PC-3 (cell line): ENCODE measurements at regions not wholly inside any gene's neighbourhood (a gene's known extent, or its start where the extent isn't known, plus 50 kb on each side); places are given as distances from the start of the nearest gene placed in this dataset.
A peak's percentile ranks its signal among the peaks of the same experiment; 100 is the strongest.

Experiments
- ATAC-seq: fragments of 200-7000 bp; cut with Tn5 transposase; 2 replicates; pipeline ENCODE4 v1.9.1; 2020; ENCODE audit warnings: mild to moderate bottlenecking, moderate library complexity
- BruUV-seq: library from RNA; stranded (reverse); fragments of 400-500 nt; replicated peaks from 2 replicates; lab custom pipeline; 2021; lab: Mats Ljungman, UMichigan
- CTCF ChIA-PET: fragments of 300-600 bp; sonication (Branson Sonifier 250); formaldehyde crosslinking; loops from one replicate; lab custom pipeline; 2022; ENCODE audit warnings: antibody characterized with exemption; lab: Charles Lee
- POLR2A ChIA-PET: fragments of 300-600 bp; sonication (Branson Sonifier 250); formaldehyde crosslinking; loops from one replicate; lab custom pipeline; 2022; ENCODE audit warnings: antibody characterized with exemption; ENCODE audit not compliant: unreplicated experiment; lab: Charles Lee
- DNase-seq: peaks from one replicate; pipeline ENCODE4 v3.0.0-alpha.2; 2015
- H2AFZ ChIP-seq: fragments of 300-600 bp; sonication (generic); 2 replicates; pipeline ENCODE4 v1.6.0; 2016; ENCODE audit warnings: antibody characterized with exemption, low read length
- H3F3A ChIP-seq: fragments of 300-600 bp; sonication (generic); one replicate; pipeline ENCODE4 v1.6.0; 2017; ENCODE audit warnings: antibody characterized with exemption, low read length, control low read depth, mild to moderate bottlenecking; ENCODE audit not compliant: unreplicated experiment
- H3K27ac ChIP-seq: fragments of 300-600 bp; sonication (generic); 2 replicates; pipeline ENCODE4 v1.5.1; 2016; ENCODE audit warnings: mild to moderate bottlenecking, low read length
- H3K27me3 ChIP-seq: fragments of 300-600 bp; sonication (generic); 2 replicates; pipeline ENCODE4 v1.6.1; 2016; ENCODE audit warnings: low read length, mixed read lengths
- H3K36me3 ChIP-seq: fragments of 300-600 bp; sonication (generic); 2 replicates; pipeline ENCODE4 v1.6.1; 2016; ENCODE audit warnings: low read depth, mixed run types, low read length, mixed read lengths
- H3K4me1 ChIP-seq: fragments of 300-600 bp; sonication (generic); 2 replicates; pipeline ENCODE4 v1.5.1; 2016; ENCODE audit warnings: low read length; ENCODE audit not compliant: insufficient read depth
- H3K4me2 ChIP-seq: fragments of 300-600 bp; sonication (generic); 2 replicates; pipeline ENCODE4 v1.6.0; 2016; ENCODE audit warnings: low read length
- H3K4me3 ChIP-seq: fragments of 300-600 bp; sonication (generic); 2 replicates; pipeline ENCODE4 v1.5.1; 2016; ENCODE audit warnings: mild to moderate bottlenecking, low read length, mixed read lengths
- H3K79me2 ChIP-seq: fragments of 300-600 bp; sonication (generic); 2 replicates; pipeline ENCODE4 v1.6.1; 2017; ENCODE audit warnings: low read length, mixed read lengths
- H3K9ac ChIP-seq: fragments of 300-600 bp; sonication (generic); 2 replicates; pipeline ENCODE4 v1.6.0; 2016; ENCODE audit warnings: mild to moderate bottlenecking, low read length
- H3K9me2 ChIP-seq: fragments of 300-600 bp; sonication (generic); replicated peaks from 2 replicates; pipeline ENCODE4 v1.6.1; 2016; ENCODE audit warnings: mixed run types, low read length, mixed read lengths
- H3K9me3 ChIP-seq: fragments of 300-600 bp; sonication (generic); 2 replicates; pipeline ENCODE4 v1.6.1; 2016; ENCODE audit warnings: low read length, mixed read lengths
- H4K20me1 ChIP-seq: fragments of 300-600 bp; sonication (generic); 2 replicates; pipeline ENCODE4 v1.6.1; 2016; ENCODE audit warnings: low read length, mixed read lengths
- CTCF ChIP-seq: fragments of 300-600 bp; sonication (generic); conservative IDR thresholded peaks from 2 replicates; pipeline ENCODE4 v1.5.1; 2017; ENCODE audit warnings: antibody characterized with exemption, low read depth, mild to moderate bottlenecking, low read length
- EZH2 ChIP-seq: fragments of 300-600 bp; sonication (generic); IDR thresholded peaks from one replicate; pipeline ENCODE4 v1.6.1; 2017; ENCODE audit warnings: antibody characterized with exemption, mild to moderate bottlenecking, low read length; ENCODE audit not compliant: unreplicated experiment
- EZH2phosphoT487 ChIP-seq: fragments of 300-600 bp; sonication (generic); IDR thresholded peaks from 2 replicates; pipeline ENCODE4 v1.6.1; 2018; ENCODE audit warnings: mild to moderate bottlenecking, antibody characterized with exemption, low read length, borderline replicate concordance
- intact Hi-C: fragments of 100-400 bp; cut with micrococcal nuclease; formaldehyde crosslinking; loops from 2 replicates; pipeline ENCODE4 v1.9.0; 2023

GRCh38 chr11:32033491-32033890, 57.4 kb upstream of the RCN1 start:
- CTCF ChIA-PET = no interaction called here
- ATAC-seq = no peak
- no peak overlapping the region for H3K4me2 ChIP-seq
- H3K4me3 ChIP-seq = no peak overlapping the region
- TF ChIP-seq EZH2phosphoT487 (no peak), CTCF (no peak), EZH2 (no peak)
- H2AFZ ChIP-seq = no peak overlapping the region
- no peaks in the 10 kb centered on the region for H3K79me2 ChIP-seq
- H3K36me3 ChIP-seq = no peaks in the 10 kb centered on the region
- H3F3A ChIP-seq = no peaks in the 10 kb centered on the region
- no peak for DNase-seq
- H3K27ac ChIP-seq = no peak overlapping the region
- POLR2A ChIA-PET = no interaction called here
- H3K9me2 ChIP-seq = no peaks in the 10 kb centered on the region
- H3K4me1 ChIP-seq = no peaks in the 10 kb centered on the region
- no peaks in the 10 kb centered on the region for H3K9me3 ChIP-seq
- no peak overlapping the region for H3K9ac ChIP-seq
- H4K20me1 ChIP-seq = no peaks in the 10 kb centered on the region
- peaks cover 38% of the 10 kb centered on the region for H3K27me3 ChIP-seq
- BruUV-seq = no TSS peak
- intact Hi-C loops = no loop called here

GRCh38 chr11:32033067-32033466, 57.8 kb upstream of the RCN1 start:
- ChIA-PET POLR2A (no interaction called here), CTCF (no interaction called here)
- no peaks in the 10 kb centered on the region for H3K9me3 ChIP-seq
- H3K4me2 ChIP-seq = no peak overlapping the region
- no peak overlapping the region for H2AFZ ChIP-seq
- no TSS peak for BruUV-seq
- H3K79me2 ChIP-seq = no peaks in the 10 kb centered on the region
- DNase-seq (no peak), ATAC-seq (no peak)
- H3K27me3 ChIP-seq = peaks cover 34% of the 10 kb centered on the region
- H3K9ac ChIP-seq = no peak overlapping the region
- H3F3A ChIP-seq = no peaks in the 10 kb centered on the region
- no peak for TF ChIP-seq EZH2
- TF ChIP-seq CTCF = no peak
- TF ChIP-seq EZH2phosphoT487 = no peak
- H3K4me1 ChIP-seq = no peaks in the 10 kb centered on the region
- H3K4me3 ChIP-seq = no peak overlapping the region
- H3K36me3 ChIP-seq = no peaks in the 10 kb centered on the region
- intact Hi-C loops = no loop called here
- no peaks in the 10 kb centered on the region for H3K9me2 ChIP-seq
- no peak overlapping the region for H3K27ac ChIP-seq
- no peaks in the 10 kb centered on the region for H4K20me1 ChIP-seq

GRCh38 chr11:32032478-32032877, 58.4 kb upstream of the RCN1 start:
- H3K79me2 ChIP-seq = no peaks in the 10 kb centered on the region
- ChIA-PET CTCF (no interaction called here), POLR2A (no interaction called here)
- H2AFZ ChIP-seq = no peak overlapping the region
- H3K4me1 ChIP-seq = no peaks in the 10 kb centered on the region
- H4K20me1 ChIP-seq = no peaks in the 10 kb centered on the region
- intact Hi-C loops = no loop called here
- no peaks in the 10 kb centered on the region for H3K9me2 ChIP-seq
- no peaks in the 10 kb centered on the region for H3K36me3 ChIP-seq
- no TSS peak for BruUV-seq
- ATAC-seq (no peak), DNase-seq (peak; percentile 3)
- H3K9ac ChIP-seq = no peak overlapping the region
- no peaks in the 10 kb centered on the region for H3K9me3 ChIP-seq
- no peaks in the 10 kb centered on the region for H3F3A ChIP-seq
- peaks cover 36% of the 10 kb centered on the region for H3K27me3 ChIP-seq
- H3K4me2 ChIP-seq = no peak overlapping the region
- H3K27ac ChIP-seq = no peak overlapping the region
- H3K4me3 ChIP-seq = no peak overlapping the region
- no peak for TF ChIP-seq CTCF
- no peak for TF ChIP-seq EZH2phosphoT487
- TF ChIP-seq EZH2 = no peak
